ENCODE measurements at regions not wholly inside any gene's neighbourhood (a gene's known extent, or its start where the extent isn't known, plus 50 kb on each side); places are given as distances from the start of the nearest gene placed in this dataset.

- TF ChIP-seq JUND (IDR thresholded peaks at IDR 0.05) (no peak), ZBTB33 (IDR thresholded peaks at IDR 0.05; ENCODE audit: extremely low read depth, insufficient replicate concordance, low read length) (no peak)
Observed at GRCh38 chr4:104188301-104188700, 306.4 kb downstream of the CXXC4 start.
